ENCODE measurements at regions not wholly inside any gene's neighbourhood (a gene's known extent, or its start where the extent isn't known, plus 50 kb on each side); places are given as distances from the start of the nearest gene placed in this dataset.

DNA sequence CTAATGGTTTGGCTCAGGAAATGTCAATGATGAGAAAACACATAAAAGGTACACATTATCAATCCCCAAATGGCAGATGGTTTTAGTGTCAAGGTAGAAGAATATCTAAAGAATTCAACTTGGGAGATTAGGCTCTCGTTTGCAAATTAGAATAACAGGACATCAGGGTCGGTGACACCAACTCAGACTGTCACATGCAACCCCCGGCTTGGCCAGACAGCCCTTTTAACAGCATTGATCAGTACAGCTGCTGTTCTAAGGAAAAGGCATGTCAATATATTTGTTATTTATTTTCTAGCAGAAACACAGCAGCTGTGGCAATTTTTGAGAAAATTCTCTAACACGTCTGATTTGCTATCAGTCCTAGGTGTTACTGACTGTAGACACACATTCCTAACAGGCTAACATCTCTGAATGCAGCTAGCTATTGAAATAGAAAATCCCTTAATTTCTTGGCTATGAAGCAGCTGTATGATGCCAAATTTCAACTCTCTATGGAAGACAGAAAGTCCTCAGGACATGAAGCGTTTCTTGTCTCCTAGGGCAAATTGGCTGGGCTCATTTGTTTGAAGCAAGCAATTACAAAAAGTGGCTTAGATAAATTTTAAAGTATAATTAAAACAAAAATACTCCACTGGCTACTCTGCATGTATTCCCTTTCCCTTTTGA lies 269.0 kb upstream of the CXXC4 start:
- H3K27ac ChIP-seq = no peak overlapping the region
- POLR2A ChIA-PET (ENCODE audit: low non-redundant PET) = no interaction called here
- CTCF ChIA-PET = no interaction called here
- no peak for TF ChIP-seq CTCF (conservative IDR thresholded peaks at IDR 0.05; ENCODE audit: low read depth)
- no peak for DNase-seq (ENCODE audit: low spot score)

GRCh38 chr4:104766676-104767075 lies 272.0 kb upstream of the CXXC4 start:
- ChIA-PET POLR2A (ENCODE audit: low non-redundant PET) (no interaction called here), CTCF (no interaction called here)
- no peak for DNase-seq (ENCODE audit: low spot score)
- no peak for TF ChIP-seq CTCF (conservative IDR thresholded peaks at IDR 0.05; ENCODE audit: low read depth)
- no peak overlapping the region for H3K27ac ChIP-seq

GRCh38 chr4:104772849-104773248 lies 278.2 kb upstream of the CXXC4 start:
- no peak for DNase-seq (ENCODE audit: low spot score)
- H3K27ac ChIP-seq = no peak overlapping the region
- ChIA-PET POLR2A (ENCODE audit: low non-redundant PET) (no interaction called here), CTCF (no interaction called here)
- no peak for TF ChIP-seq CTCF (conservative IDR thresholded peaks at IDR 0.05; ENCODE audit: low read depth)

DNA sequence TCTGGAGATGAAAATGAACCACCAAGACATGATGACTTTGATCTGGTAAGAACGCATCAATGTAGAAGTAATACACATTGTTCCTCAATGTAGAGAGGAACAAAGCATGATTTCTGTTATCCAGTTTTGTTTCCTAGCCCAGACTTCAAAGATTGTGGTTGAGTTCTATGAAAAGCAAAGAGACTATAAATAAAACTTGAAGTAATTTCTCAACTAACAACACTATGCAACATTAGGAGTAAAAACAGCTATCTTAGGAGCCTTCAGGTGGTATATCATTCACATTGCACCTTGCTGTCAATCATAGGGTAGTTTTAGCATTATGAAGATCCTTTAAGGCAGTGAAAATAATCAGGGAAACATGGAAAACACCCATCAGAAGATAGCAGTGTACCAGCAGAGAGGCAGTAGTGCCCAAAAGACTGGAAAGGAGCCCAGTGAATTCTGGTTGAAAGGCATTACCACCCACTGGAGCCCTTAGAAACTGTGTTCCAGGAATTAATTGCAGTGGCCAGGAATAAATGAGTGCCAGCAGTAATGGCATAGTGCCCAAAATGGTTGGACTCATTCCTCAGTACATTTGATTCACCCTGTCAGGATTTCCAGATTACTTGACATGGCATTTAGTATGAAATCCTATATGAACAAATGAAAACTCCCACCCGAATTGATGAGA lies 300.7 kb upstream of the CXXC4 start:
- no peak overlapping the region for H3K27ac ChIP-seq
- ChIA-PET CTCF (no interaction called here), POLR2A (ENCODE audit: low non-redundant PET) (no interaction called here)
- DNase-seq (ENCODE audit: low spot score) = no peak
- TF ChIP-seq CTCF (conservative IDR thresholded peaks at IDR 0.05; ENCODE audit: low read depth) = no peak

DNA sequence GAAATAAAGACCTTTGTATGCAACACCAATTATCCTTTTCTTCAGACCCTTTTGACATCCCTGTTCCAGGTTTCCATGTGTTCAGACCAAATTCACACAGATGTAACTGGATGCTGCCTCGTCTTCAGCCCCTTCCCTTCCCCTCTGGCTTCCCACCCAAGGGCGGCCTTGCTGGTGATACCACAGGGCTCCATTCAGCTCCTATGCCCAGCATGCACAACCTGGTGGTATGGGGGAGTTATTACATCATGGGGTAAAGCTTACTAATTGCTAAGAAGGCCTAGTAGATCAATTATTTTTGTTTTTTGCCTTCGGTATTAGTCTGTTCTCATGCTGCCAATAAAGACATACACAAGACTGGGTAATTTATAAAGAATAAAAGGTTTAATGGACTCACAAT lies 317.0 kb upstream of the CXXC4 start:
- ChIA-PET POLR2A (ENCODE audit: low non-redundant PET) (no interaction called here), CTCF (no interaction called here)
- TF ChIP-seq CTCF (conservative IDR thresholded peaks at IDR 0.05; ENCODE audit: low read depth) = no peak
- no peak for DNase-seq (ENCODE audit: low spot score)
- H3K27ac ChIP-seq = no peak overlapping the region

GRCh38 chr4:104815665-104816064 lies 321.0 kb upstream of the CXXC4 start:
- POLR2A ChIA-PET (ENCODE audit: low non-redundant PET) = no interaction called here
- no peak for DNase-seq (ENCODE audit: low spot score)
- CTCF ChIA-PET = no interaction called here
- H3K27ac ChIP-seq = no peak overlapping the region
- TF ChIP-seq CTCF (conservative IDR thresholded peaks at IDR 0.05; ENCODE audit: low read depth) = no peak

Data from RWPE1 (cell line).